Mucosa of descending colon (tissue), 3 donors: ENCODE measurements at regions not wholly inside any gene's neighbourhood (a gene's known extent, or its start where the extent isn't known, plus 50 kb on each side); places are given as distances from the start of the nearest gene placed in this dataset.

Experiments
- ATAC-seq: fragments of 200-7000 bp; cut with Tn5 transposase; one replicate; pipeline ENCODE4 v1.9.1; 2020; ENCODE audit warnings: mild to moderate bottlenecking, moderate library complexity
- DNase-seq, 3 donors: peaks; one replicate each; pipeline ENCODE4 v3.0.0-alpha.2; 2020
- H3K36me3 ChIP-seq: fragments of 200-600 bp; one replicate; pipeline ENCODE4 v1.8.0; 2021; ENCODE audit warnings: low read depth, mild to moderate bottlenecking
- H3K4me1 ChIP-seq: fragments of 200-600 bp; one replicate; pipeline ENCODE4 v1.8.0; 2021; ENCODE audit warnings: low read depth, mild to moderate bottlenecking
- H3K4me3 ChIP-seq: fragments of 200-600 bp; one replicate; pipeline ENCODE4 v1.8.0; 2021; ENCODE audit warnings: mild to moderate bottlenecking
- H3K9me3 ChIP-seq: fragments of 200-600 bp; one replicate; pipeline ENCODE4 v1.8.0; 2021; ENCODE audit warnings: mild to moderate bottlenecking
- CTCF ChIP-seq: fragments of 200-600 bp; IDR thresholded peaks from one replicate; pipeline ENCODE4 v1.8.0; 2022; ENCODE audit warnings: antibody characterized with exemption, mild to moderate bottlenecking
- intact Hi-C, 2 donors: fragments of 100-400 bp; cut with DNase I in 1 of 2; cut with micrococcal nuclease in 1 of 2; formaldehyde crosslinking; loops; one replicate each; pipeline versions ENCODE4 v1.11.0 to v1.11.1; 2022; cut with DNase I, micrococcal nuclease
- donor health status: DM: no; HTN: no; CAD: no; lungs with moderate emphysema.
- donor health status: DM: no; HTN: no; CAD: no.
- donor health status: DM: no; HTN: yes; CAD: no.

- no peak for DNase-seq
- H3K4me3 ChIP-seq, result no peak overlapping the region
Observed at GRCh38 chr14:50023671-50024490, 92.5 kb downstream of the VCPKMT start.

GRCh38 chr14:50025073-50025472 is 91.3 kb downstream of the VCPKMT start:
- Histone ChIP-seq H3K9me3 (peaks cover 6% of the 10 kb centered on the region), H3K36me3 (no peaks in the 10 kb centered on the region), H3K4me1 (no peaks in the 10 kb centered on the region), H3K4me3 (no peak overlapping the region)
- TF ChIP-seq CTCF, result no peak
- ATAC-seq (no peak), DNase-seq (no peak)
- intact Hi-C loops, result no loop called here

More at GRCh38 chr14:50023671-50024490, 92.5 kb downstream of the VCPKMT start:
- Histone ChIP-seq H3K4me1 (no peaks in the 10 kb centered on the region), H3K36me3 (no peaks in the 10 kb centered on the region), H3K9me3 (peaks cover 6% of the 10 kb centered on the region)
- intact Hi-C loops, result no loop called here
- peak; percentile 47 for ATAC-seq
- TF ChIP-seq CTCF, result no peak

GRCh38 chr14:50025776-50026175 is 90.6 kb downstream of the VCPKMT start:
- intact Hi-C loops, result no loop called here
- no peak for DNase-seq
- Histone ChIP-seq H3K36me3 (no peaks in the 10 kb centered on the region), H3K4me3 (no peak overlapping the region), H3K9me3 (peaks cover 6% of the 10 kb centered on the region), H3K4me1 (no peaks in the 10 kb centered on the region)
- no peak for TF ChIP-seq CTCF
- ATAC-seq, result no peak

GRCh38 chr14:50026396-50026795 is 90.0 kb downstream of the VCPKMT start:
- intact Hi-C loops, result no loop called here
- Histone ChIP-seq H3K9me3 (peaks cover 6% of the 10 kb centered on the region), H3K4me1 (no peaks in the 10 kb centered on the region), H3K4me3 (no peak overlapping the region), H3K36me3 (no peaks in the 10 kb centered on the region)
- ATAC-seq (no peak), DNase-seq (no peak)
- no peak for TF ChIP-seq CTCF

- Histone ChIP-seq H3K4me1 (no peaks in the 10 kb centered on the region), H3K9me3 (peaks cover 6% of the 10 kb centered on the region), H3K36me3 (no peaks in the 10 kb centered on the region), H3K4me3 (no peak overlapping the region)
- DNase-seq (no peak), ATAC-seq (no peak)
- intact Hi-C loops, result no loop called here
- TF ChIP-seq CTCF, result no peak
Observed at GRCh38 chr14:50027816-50028215, 88.6 kb downstream of the VCPKMT start.
